GM12892 (cell line): ENCODE measurements at regions not wholly inside any gene's neighbourhood (a gene's known extent, or its start where the extent isn't known, plus 50 kb on each side); places are given as distances from the start of the nearest gene placed in this dataset.

Experiments
- POLR2A ChIP-seq: IDR thresholded peaks from 2 replicates; pipeline ENCODE4 v1.6.1; 2011; ENCODE audit warnings: low read depth, low read length, control low read depth
- POLR2AphosphoS5 ChIP-seq: IDR thresholded peaks from 2 replicates; pipeline ENCODE4 v1.6.1; 2011; ENCODE audit warnings: low read depth, low read length, control low read depth
- TAF1 ChIP-seq: IDR thresholded peaks from 2 replicates; pipeline ENCODE4 v1.6.1; 2011; ENCODE audit warnings: low read depth, mild to moderate bottlenecking, control low read depth, low read length, borderline replicate concordance

DNA sequence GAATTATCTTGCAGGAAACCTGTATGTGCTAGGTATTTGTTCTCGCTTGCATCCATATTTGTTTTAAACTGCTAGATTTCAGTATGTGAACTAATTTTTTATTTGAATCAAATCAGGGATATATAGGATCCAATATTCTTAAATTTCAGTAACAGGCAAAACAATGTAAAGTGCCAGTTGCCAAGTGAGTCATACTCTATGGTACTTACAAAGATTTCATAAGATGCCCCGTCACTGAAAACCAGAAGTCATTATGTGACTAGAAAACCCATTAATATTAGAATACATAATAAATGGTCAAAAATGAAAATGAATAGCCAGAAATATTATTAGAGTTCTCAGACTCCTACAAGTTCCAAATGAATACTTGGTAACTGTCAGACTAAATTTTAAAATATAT, 481.2 kb downstream of the TFAP2A start:
- TF ChIP-seq POLR2AphosphoS5 (no peak), TAF1 (no peak), POLR2A (no peak)
